ENCODE measurements at regions not wholly inside any gene's neighbourhood (a gene's known extent, or its start where the extent isn't known, plus 50 kb on each side); places are given as distances from the start of the nearest gene placed in this dataset.
"Not testable (repeated sequence)": the region's sequence is repeated elsewhere in the genome, so short reads cannot be mapped to it uniquely, and the experiment has no call there.

- H3K27ac ChIP-seq (ENCODE audit: low read length) = no peak overlapping the region
These were observed 83.0 kb upstream of the FREM1 start for GRCh38 chr9:14993061-14993800.

GRCh38 chr9:14992516-14992915 lies 82.3 kb upstream of the FREM1 start:
- no peaks in the 10 kb centered on the region for H4K20me1 ChIP-seq (ENCODE audit: low read length)
- no peaks in the 10 kb centered on the region for H3K4me1 ChIP-seq (ENCODE audit: insufficient read depth, low read length)
- no peak overlapping the region for H2AFZ ChIP-seq (ENCODE audit: low read length)
- no peaks in the 10 kb centered on the region for H3K9me2 ChIP-seq (replicated peaks; ENCODE audit: low read length)
- H3F3A ChIP-seq (ENCODE audit: low read length, unreplicated experiment) = no peaks in the 10 kb centered on the region
- intact Hi-C loops (cut with micrococcal nuclease) = no loop called here
- no peak overlapping the region for H3K4me2 ChIP-seq (ENCODE audit: low read length)
- no peaks in the 10 kb centered on the region for H3K36me3 ChIP-seq (ENCODE audit: low read depth, low read length)
- H3K9me3 ChIP-seq (ENCODE audit: low read length) = no peaks in the 10 kb centered on the region
- H3K27ac ChIP-seq (ENCODE audit: low read length) = no peak overlapping the region
- no peaks in the 10 kb centered on the region for H3K79me2 ChIP-seq (ENCODE audit: low read length)
- BruUV-seq (replicated peaks) = no TSS peak
- DNase-seq (no peak), ATAC-seq (no peak)
- H3K27me3 ChIP-seq (ENCODE audit: low read length) = no peaks in the 10 kb centered on the region
- ChIA-PET CTCF (no interaction called here), POLR2A (ENCODE audit: unreplicated experiment) (no interaction called here)
- H3K4me3 ChIP-seq (ENCODE audit: low read length) = no peak overlapping the region
- TF ChIP-seq EZH2 (IDR thresholded peaks at IDR 0.05; ENCODE audit: low read length, unreplicated experiment) (no peak), EZH2phosphoT487 (IDR thresholded peaks at IDR 0.05; ENCODE audit: borderline replicate concordance, low read length) (no peak)
- TF ChIP-seq, protein P1, sequence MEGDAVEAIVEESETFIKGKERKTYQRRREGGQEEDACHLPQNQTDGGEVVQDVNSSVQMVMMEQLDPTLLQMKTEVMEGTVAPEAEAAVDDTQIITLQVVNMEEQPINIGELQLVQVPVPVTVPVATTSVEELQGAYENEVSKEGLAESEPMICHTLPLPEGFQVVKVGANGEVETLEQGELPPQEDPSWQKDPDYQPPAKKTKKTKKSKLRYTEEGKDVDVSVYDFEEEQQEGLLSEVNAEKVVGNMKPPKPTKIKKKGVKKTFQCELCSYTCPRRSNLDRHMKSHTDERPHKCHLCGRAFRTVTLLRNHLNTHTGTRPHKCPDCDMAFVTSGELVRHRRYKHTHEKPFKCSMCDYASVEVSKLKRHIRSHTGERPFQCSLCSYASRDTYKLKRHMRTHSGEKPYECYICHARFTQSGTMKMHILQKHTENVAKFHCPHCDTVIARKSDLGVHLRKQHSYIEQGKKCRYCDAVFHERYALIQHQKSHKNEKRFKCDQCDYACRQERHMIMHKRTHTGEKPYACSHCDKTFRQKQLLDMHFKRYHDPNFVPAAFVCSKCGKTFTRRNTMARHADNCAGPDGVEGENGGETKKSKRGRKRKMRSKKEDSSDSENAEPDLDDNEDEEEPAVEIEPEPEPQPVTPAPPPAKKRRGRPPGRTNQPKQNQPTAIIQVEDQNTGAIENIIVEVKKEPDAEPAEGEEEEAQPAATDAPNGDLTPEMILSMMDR (conservative IDR thresholded peaks at IDR 0.05; ENCODE audit: low read depth, low read length) = no peak
- H3K9ac ChIP-seq (ENCODE audit: low read length) = no peak overlapping the region

More at GRCh38 chr9:14993061-14993800, 83.0 kb upstream of the FREM1 start:
- ATAC-seq (no peak), DNase-seq (no peak)
- Histone ChIP-seq H3K4me1 (ENCODE audit: insufficient read depth, low read length) (no peaks in the 10 kb centered on the region), H3K79me2 (ENCODE audit: low read length) (no peaks in the 10 kb centered on the region), H3K27me3 (ENCODE audit: low read length) (no peaks in the 10 kb centered on the region), H3K4me3 (ENCODE audit: low read length) (no peak overlapping the region), H2AFZ (ENCODE audit: low read length) (no peak overlapping the region), H3K9ac (ENCODE audit: low read length) (no peak overlapping the region), H3F3A (ENCODE audit: low read length, unreplicated experiment) (no peaks in the 10 kb centered on the region), H4K20me1 (ENCODE audit: low read length) (no peaks in the 10 kb centered on the region), H3K9me3 (ENCODE audit: low read length) (no peaks in the 10 kb centered on the region), H3K36me3 (ENCODE audit: low read depth, low read length) (no peaks in the 10 kb centered on the region), H3K4me2 (ENCODE audit: low read length) (no peak overlapping the region), H3K9me2 (replicated peaks; ENCODE audit: low read length) (no peaks in the 10 kb centered on the region)
- ChIA-PET CTCF (no interaction called here), POLR2A (ENCODE audit: unreplicated experiment) (no interaction called here)
- no TSS peak for BruUV-seq (replicated peaks)
- intact Hi-C loops (cut with micrococcal nuclease) = no loop called here
- TF ChIP-seq, protein P1 (conservative IDR thresholded peaks at IDR 0.05; ENCODE audit: low read depth, low read length) = no peak
- TF ChIP-seq EZH2 (IDR thresholded peaks at IDR 0.05; ENCODE audit: low read length, unreplicated experiment) = no peak
- TF ChIP-seq EZH2phosphoT487 (IDR thresholded peaks at IDR 0.05; ENCODE audit: borderline replicate concordance, low read length) = no peak

GRCh38 chr9:14992081-14992480 lies 81.9 kb upstream of the FREM1 start:
- Histone ChIP-seq H3K27me3 (ENCODE audit: low read length) (no peaks in the 10 kb centered on the region), H3K79me2 (ENCODE audit: low read length) (no peaks in the 10 kb centered on the region), H3K36me3 (ENCODE audit: low read depth, low read length) (no peaks in the 10 kb centered on the region), H2AFZ (ENCODE audit: low read length) (no peak overlapping the region), H3K4me1 (ENCODE audit: insufficient read depth, low read length) (no peaks in the 10 kb centered on the region), H3K9me2 (replicated peaks; ENCODE audit: low read length) (no peaks in the 10 kb centered on the region), H4K20me1 (ENCODE audit: low read length) (no peaks in the 10 kb centered on the region), H3K4me3 (ENCODE audit: low read length) (no peak overlapping the region), H3K4me2 (ENCODE audit: low read length) (no peak overlapping the region), H3K9me3 (ENCODE audit: low read length) (no peaks in the 10 kb centered on the region), H3F3A (ENCODE audit: low read length, unreplicated experiment) (no peaks in the 10 kb centered on the region), H3K27ac (ENCODE audit: low read length) (no peak overlapping the region), H3K9ac (ENCODE audit: low read length) (no peak overlapping the region)
- no peak for DNase-seq
- ChIA-PET CTCF (no interaction called here), POLR2A (ENCODE audit: unreplicated experiment) (no interaction called here)
- no TSS peak for BruUV-seq (replicated peaks)
- TF ChIP-seq EZH2phosphoT487 (IDR thresholded peaks at IDR 0.05; ENCODE audit: borderline replicate concordance, low read length) = no peak
- TF ChIP-seq EZH2 (IDR thresholded peaks at IDR 0.05; ENCODE audit: low read length, unreplicated experiment) = no peak
- TF ChIP-seq, protein P1 (conservative IDR thresholded peaks at IDR 0.05; ENCODE audit: low read depth, low read length) = no peak
- intact Hi-C loops (cut with micrococcal nuclease) = no loop called here
- no peak for ATAC-seq

- ATAC-seq; H3F3A ChIP-seq (ENCODE audit: low read length, unreplicated experiment); intact Hi-C loops (cut with micrococcal nuclease); H3K4me3 ChIP-seq (ENCODE audit: low read length); POLR2A ChIA-PET (ENCODE audit: unreplicated experiment); H3K9ac ChIP-seq (ENCODE audit: low read length); H3K27me3 ChIP-seq (ENCODE audit: low read length); H3K4me1 ChIP-seq (ENCODE audit: insufficient read depth, low read length); H3K79me2 ChIP-seq (ENCODE audit: low read length); CTCF ChIA-PET; H3K27ac ChIP-seq (ENCODE audit: low read length); H3K4me2 ChIP-seq (ENCODE audit: low read length); BruUV-seq (replicated peaks); H3K36me3 ChIP-seq (ENCODE audit: low read depth, low read length); H3K9me3 ChIP-seq (ENCODE audit: low read length); DNase-seq; H3K9me2 ChIP-seq (replicated peaks; ENCODE audit: low read length); H2AFZ ChIP-seq (ENCODE audit: low read length); H4K20me1 ChIP-seq (ENCODE audit: low read length): not testable (repeated sequence)
These were observed 80.4 kb upstream of the FREM1 start for GRCh38 chr9:14990647-14991046.

Data from PC-3 (cell line).